ENCODE measurements at regions not wholly inside any gene's neighbourhood (a gene's known extent, or its start where the extent isn't known, plus 50 kb on each side); places are given as distances from the start of the nearest gene placed in this dataset.

- no peak for DNase-seq (ENCODE audit: low spot score)
Measured at GRCh38 chr6:23589811-23590210, 536.2 kb upstream of the NRSN1 start.

- no peak for DNase-seq (ENCODE audit: low spot score)
Measured at GRCh38 chr6:23590498-23591126, 535.4 kb upstream of the NRSN1 start.

- no peak for DNase-seq (ENCODE audit: low spot score)
Measured at GRCh38 chr6:23591761-23592160, 534.3 kb upstream of the NRSN1 start.

- no peak for DNase-seq (ENCODE audit: low spot score)
Measured at GRCh38 chr6:23600118-23600517, 525.9 kb upstream of the NRSN1 start.

- no peak for DNase-seq (ENCODE audit: low spot score)
Measured at GRCh38 chr6:23601811-23602345, 524.1 kb upstream of the NRSN1 start.

- no peak for DNase-seq (ENCODE audit: low spot score)
Measured at GRCh38 chr6:23608931-23609435, 517.0 kb upstream of the NRSN1 start.

GRCh38 chr6:23611776-23612381 is 514.1 kb upstream of the NRSN1 start:
- DNase-seq (ENCODE audit: low spot score): no peak

GRCh38 chr6:23618366-23618765 is 507.6 kb upstream of the NRSN1 start:
- DNase-seq (ENCODE audit: low spot score): no peak

- DNase-seq (ENCODE audit: low spot score): no peak
Measured at GRCh38 chr6:23620911-23621401, 505.1 kb upstream of the NRSN1 start.

- DNase-seq (ENCODE audit: low spot score): no peak
Measured at GRCh38 chr6:23630726-23631635, 495.0 kb upstream of the NRSN1 start.

- DNase-seq (ENCODE audit: low spot score): no peak
Measured at GRCh38 chr6:23633996-23634395, 492.0 kb upstream of the NRSN1 start.

GRCh38 chr6:23635150-23635549 is 490.9 kb upstream of the NRSN1 start:
- no peak for DNase-seq (ENCODE audit: low spot score)

- DNase-seq (ENCODE audit: low spot score): peak; percentile 15
Measured at GRCh38 chr6:23637296-23637695, 488.7 kb upstream of the NRSN1 start.

GRCh38 chr6:23642849-23643248 is 483.2 kb upstream of the NRSN1 start:
- no peak for DNase-seq (ENCODE audit: low spot score)

- no peak for DNase-seq (ENCODE audit: low spot score)
Measured at GRCh38 chr6:23647045-23647444, 479.0 kb upstream of the NRSN1 start.

- no peak for DNase-seq (ENCODE audit: low spot score)
Measured at GRCh38 chr6:23650676-23651075, 475.3 kb upstream of the NRSN1 start.

- no peak for DNase-seq (ENCODE audit: low spot score)
Measured at GRCh38 chr6:23654745-23655144, 471.3 kb upstream of the NRSN1 start.

GRCh38 chr6:23655525-23655924 is 470.5 kb upstream of the NRSN1 start:
- DNase-seq (ENCODE audit: low spot score): no peak

GRCh38 chr6:23656255-23657194 is 469.5 kb upstream of the NRSN1 start:
- no peak for DNase-seq (ENCODE audit: low spot score)

GRCh38 chr6:23659125-23659524 is 466.9 kb upstream of the NRSN1 start:
- DNase-seq (ENCODE audit: low spot score): peak; percentile 23

GRCh38 chr6:23661549-23661948 is 464.5 kb upstream of the NRSN1 start:
- no peak for DNase-seq (ENCODE audit: low spot score)

Measured in kidney capillary endothelial cell (primary cell).